A673 (cell line): ENCODE measurements at regions not wholly inside any gene's neighbourhood (a gene's known extent, or its start where the extent isn't known, plus 50 kb on each side); places are given as distances from the start of the nearest gene placed in this dataset.

Experiments used
- CTCF ChIP-seq: fragments of 300-800, 200-600 bp; sonication (generic); conservative IDR thresholded peaks from 2 replicates; pipeline ENCODE4 v1.5.1; 2017; ENCODE audit warnings: low read depth, mild to moderate bottlenecking, antibody characterized with exemption, low read length, moderate library complexity, mixed read lengths
- EZH2 ChIP-seq: fragments of 200-600 bp; sonication (generic); IDR thresholded peaks from 2 replicates; pipeline ENCODE4 v1.6.1; 2017; ENCODE audit warnings: borderline replicate concordance, low read depth, mild to moderate bottlenecking, mixed read lengths, antibody characterized with exemption, low read length; ENCODE audit not compliant: poor library complexity, severe bottlenecking

GRCh38 chr5:4576908-4577307 lies 563.2 kb upstream of the ADAMTS16 start:
- TF ChIP-seq CTCF (no peak), EZH2 (no peak)
